GM12865 (cell line): ENCODE measurements at regions not wholly inside any gene's neighbourhood (a gene's known extent, or its start where the extent isn't known, plus 50 kb on each side); places are given as distances from the start of the nearest gene placed in this dataset.

Experiments used
- DNase-seq: peaks from one replicate; pipeline ENCODE4 v3.0.0; 2010; ENCODE audit warnings: low read depth
- H3K4me3 ChIP-seq: 2 replicates; pipeline ENCODE4 v1.5.1; 2011; ENCODE audit warnings: mild to moderate bottlenecking, low read depth, low read length, control low read depth
- CTCF ChIP-seq: IDR thresholded peaks from 2 replicates; pipeline ENCODE4 v1.5.1; 2011; ENCODE audit warnings: low read length, control low read depth, low read depth, inconsistent platforms; ENCODE audit not compliant: insufficient read depth; ENCODE audit errors: missing control alignments

- no peak for TF ChIP-seq CTCF
- peak; percentile 82 for DNase-seq
- H3K4me3 ChIP-seq: no peak overlapping the region
Measured at GRCh38 chr10:108014902-108015177, 850.3 kb upstream of the SORCS1 start.

GRCh38 chr10:108014145-108014901, 849.8 kb upstream of the SORCS1 start:
- no peak for TF ChIP-seq CTCF
- H3K4me3 ChIP-seq: peak overlapping the region; percentile 18
- DNase-seq: peak; percentile 57

DNA sequence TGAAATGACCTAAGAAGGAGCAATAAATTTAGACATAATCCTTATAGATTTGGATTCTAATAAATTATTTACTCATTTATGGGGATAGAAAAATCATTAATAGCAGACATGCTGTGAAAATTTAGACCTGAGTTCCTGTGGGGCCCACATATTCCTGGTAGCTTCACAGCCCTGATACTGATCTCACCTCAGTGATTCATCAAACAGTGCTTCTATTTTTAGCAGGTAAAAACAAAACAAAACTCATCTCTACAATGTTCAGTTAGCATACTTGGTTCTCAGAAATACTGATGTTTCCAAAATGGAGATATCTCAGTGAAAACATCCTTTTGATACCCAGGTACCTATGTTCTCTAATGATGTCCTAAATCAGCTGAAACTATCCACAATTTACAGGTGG, 841.1 kb upstream of the SORCS1 start:
- peak; percentile 53 for DNase-seq
- TF ChIP-seq CTCF: no peak

GRCh38 chr10:108003576-108003975, 839.1 kb upstream of the SORCS1 start:
- H3K4me3 ChIP-seq: no peak overlapping the region
- no peak for TF ChIP-seq CTCF

More for the DNA sequence above, 841.1 kb upstream of the SORCS1 start:
- no peak overlapping the region for H3K4me3 ChIP-seq

DNA sequence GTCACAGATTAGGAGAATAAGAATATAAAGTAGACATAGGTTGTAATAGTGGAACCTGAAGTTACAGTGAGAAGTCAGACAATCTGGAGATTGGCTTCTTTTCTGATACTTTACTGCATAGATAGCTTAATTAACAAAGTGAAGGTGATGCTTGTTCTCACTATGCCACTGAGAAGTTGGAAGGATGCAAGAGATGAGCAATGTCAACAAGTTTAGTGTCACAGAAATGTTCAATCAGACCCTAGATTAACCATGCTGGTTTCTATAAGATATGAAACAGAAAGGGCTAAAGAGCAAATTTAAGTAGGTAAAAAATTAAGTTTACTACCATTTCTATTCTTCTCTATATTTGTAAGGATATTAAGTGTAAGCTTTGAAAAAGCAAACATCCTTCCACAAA, 838.6 kb upstream of the SORCS1 start:
- no peak overlapping the region for H3K4me3 ChIP-seq
- DNase-seq: peak; percentile 57
- no peak for TF ChIP-seq CTCF

More at GRCh38 chr10:108003576-108003975, 839.1 kb upstream of the SORCS1 start:
- DNase-seq: no peak

GRCh38 chr10:108000365-108000764, 835.9 kb upstream of the SORCS1 start:
- H3K4me3 ChIP-seq: peak overlapping the region; percentile 30; the same call in 1 of the 2 replicates
- DNase-seq: no peak
- no peak for TF ChIP-seq CTCF
